ENCODE measurements at regions not wholly inside any gene's neighbourhood (a gene's known extent, or its start where the extent isn't known, plus 50 kb on each side); places are given as distances from the start of the nearest gene placed in this dataset.

GRCh38 chr16:74143171-74143570, 153.4 kb upstream of the PSMD7 start:
- CTCF ChIA-PET, result interaction anchor here (0.8 kb wide), 2 partner anchors 79 to 84 kb away, joined by 3 to 4 read pairs; no protein-coding TSS in a partner anchor

More at GRCh38 chr16:74143171-74143570, 153.4 kb upstream of the PSMD7 start:
- no peaks in the 10 kb centered on the region for H3K9me2 ChIP-seq
- H2AFZ ChIP-seq (ENCODE audit: low read depth), result no peak overlapping the region
- WGBS (ENCODE audit: low lambda C conversion rate), result 13% methylated on average over 3 of the region's 3 CpGs
- H3K4me1 ChIP-seq (ENCODE audit: control insufficient read depth in 1 of 2, insufficient read depth in 2 of 2, low read depth in 1 of 2, low read length in 1 of 2), result no peaks in the 10 kb centered on the region
- H3K9ac ChIP-seq, result no peak overlapping the region
- no peaks in the 10 kb centered on the region for H3K36me3 ChIP-seq (replicated peaks in 1 of 2; ENCODE audit: control insufficient read depth in 1 of 2, insufficient read depth in 2 of 2, low read length in 1 of 2)
- no peak overlapping the region for H3K4me3 ChIP-seq (ENCODE audit: low read depth in 2 of 2, low read length in 1 of 2)
- no peaks in the 10 kb centered on the region for H3K27me3 ChIP-seq (ENCODE audit: insufficient read depth)
- no peak for TF ChIP-seq RXRA (IDR thresholded peaks at IDR 0.05; ENCODE audit: borderline replicate concordance, low read depth)
- TF ChIP-seq EZH2phosphoT487 (IDR thresholded peaks at IDR 0.05; ENCODE audit: borderline replicate concordance, low read depth), result no peak
- TF ChIP-seq TEAD4 (IDR thresholded peaks at IDR 0.05; ENCODE audit: borderline replicate concordance, insufficient read depth), result no peak
- TF ChIP-seq USF1 (IDR thresholded peaks at IDR 0.05; ENCODE audit: borderline replicate concordance, low read depth), result no peak
- TF ChIP-seq EP300 (IDR thresholded peaks at IDR 0.05; ENCODE audit: borderline replicate concordance in 1 of 2, low read depth in 1 of 2, low read length in 1 of 2), result no peak
- no peak for TF ChIP-seq IRF3 (IDR thresholded peaks at IDR 0.05; ENCODE audit: low read depth, low read length)
- no peak for TF ChIP-seq TAF1 (IDR thresholded peaks at IDR 0.05; ENCODE audit: borderline replicate concordance, low read depth, low read length)
- TF ChIP-seq PBX3 (IDR thresholded peaks at IDR 0.05), result no peak
- no peak for TF ChIP-seq RCOR1 (IDR thresholded peaks at IDR 0.05; ENCODE audit: low read length)
- TF ChIP-seq USF2 (IDR thresholded peaks at IDR 0.05; ENCODE audit: borderline replicate concordance, low read depth, low read length), result no peak
- TF ChIP-seq ZBTB33 (IDR thresholded peaks at IDR 0.05; ENCODE audit: borderline replicate concordance, low read depth), result no peak
- TF ChIP-seq TCF12 (IDR thresholded peaks at IDR 0.05), result no peak
- no peak for TF ChIP-seq MAX (IDR thresholded peaks at IDR 0.05; ENCODE audit: low read depth)
- TF ChIP-seq MXI1 (IDR thresholded peaks at IDR 0.05; ENCODE audit: low read depth, low read length), result no peak
- TF ChIP-seq RAD21 (IDR thresholded peaks at IDR 0.05; ENCODE audit: low read length), result no peak
- no peak for TF ChIP-seq SIN3A (IDR thresholded peaks at IDR 0.05; ENCODE audit: borderline replicate concordance, low read depth, low read length)
- TF ChIP-seq POLR2AphosphoS5 (IDR thresholded peaks at IDR 0.05; ENCODE audit: low read depth, low read length), result no peak
- no peak for TF ChIP-seq CHD2 (IDR thresholded peaks at IDR 0.05; ENCODE audit: low read length, partially characterized antibody)
- TF ChIP-seq NFIC (IDR thresholded peaks at IDR 0.05; ENCODE audit: borderline replicate concordance), result no peak
- no peak for TF ChIP-seq FOXJ3 (CRISPR knock-in tag; IDR thresholded peaks at IDR 0.05)
- POLR2A ChIA-PET, result no interaction called here
- no peaks in the 10 kb centered on the region for H3F3A ChIP-seq (replicated peaks; ENCODE audit: insufficient read depth)
- no peak overlapping the region for H3K4me2 ChIP-seq
- no peak for DNase-seq
- no peaks in the 10 kb centered on the region for H3K9me3 ChIP-seq
- no peaks in the 10 kb centered on the region for H4K20me1 ChIP-seq (ENCODE audit: insufficient read depth)
- H3K79me2 ChIP-seq (ENCODE audit: insufficient read depth), result no peaks in the 10 kb centered on the region
- no peak overlapping the region for H3K27ac ChIP-seq (ENCODE audit: low read depth in 2 of 2, low read length in 1 of 2)

Measured in SK-N-SH (cell line).